A673 (cell line): ENCODE measurements at regions not wholly inside any gene's neighbourhood (a gene's known extent, or its start where the extent isn't known, plus 50 kb on each side); places are given as distances from the start of the nearest gene placed in this dataset.

Source experiments
- CTCF ChIP-seq: fragments of 300-800, 200-600 bp; sonication (generic); conservative IDR thresholded peaks from 2 replicates; pipeline ENCODE4 v1.5.1; 2017; ENCODE audit warnings: low read depth, mild to moderate bottlenecking, antibody characterized with exemption, low read length, moderate library complexity, mixed read lengths
- EZH2 ChIP-seq: fragments of 200-600 bp; sonication (generic); IDR thresholded peaks from 2 replicates; pipeline ENCODE4 v1.6.1; 2017; ENCODE audit warnings: borderline replicate concordance, low read depth, mild to moderate bottlenecking, mixed read lengths, antibody characterized with exemption, low read length; ENCODE audit not compliant: poor library complexity, severe bottlenecking

- TF ChIP-seq CTCF, result no peak
- no peak for TF ChIP-seq EZH2
These were observed 274.3 kb downstream of the GAS1 start for GRCh38 chr9:86672966-86673365.
